Trophoblast cell (in vitro differentiated cells and primary cell): ENCODE measurements at regions not wholly inside any gene's neighbourhood (a gene's known extent, or its start where the extent isn't known, plus 50 kb on each side); places are given as distances from the start of the nearest gene placed in this dataset.

Experiments used
- DNase-seq, 2 donors: peaks; one replicate each; pipeline ENCODE4 v3.0.0-alpha.2; 2016
- H2AFZ ChIP-seq: 2 replicates; pipeline ENCODE4 v1.6.1; 2013; ENCODE audit warnings: low read length, moderate library complexity, mild to moderate bottlenecking; ENCODE audit not compliant: insufficient read depth, poor library complexity
- H2AK5ac ChIP-seq: 2 replicates; pipeline ENCODE4 v1.6.1; 2013; ENCODE audit warnings: mild to moderate bottlenecking, low read length
- H2BK120ac ChIP-seq: 2 replicates; pipeline ENCODE4 v1.6.1; 2013; ENCODE audit warnings: low read length, mild to moderate bottlenecking, moderate library complexity; ENCODE audit not compliant: insufficient read depth, poor library complexity
- H2BK12ac ChIP-seq: 2 replicates; pipeline ENCODE4 v1.6.1; 2013; ENCODE audit warnings: mild to moderate bottlenecking, low read length, moderate library complexity
- H2BK5ac ChIP-seq: 2 replicates; pipeline ENCODE4 v1.6.1; 2013; ENCODE audit warnings: low read length, low read depth, moderate library complexity, mild to moderate bottlenecking; ENCODE audit not compliant: poor library complexity
- H3K14ac ChIP-seq: 2 replicates; pipeline ENCODE4 v1.6.1; 2013; ENCODE audit warnings: mild to moderate bottlenecking, low read length
- H3K18ac ChIP-seq: 2 replicates; pipeline ENCODE4 v1.6.1; 2013; ENCODE audit warnings: mild to moderate bottlenecking, low read length
- H3K23ac ChIP-seq: 2 replicates; pipeline ENCODE4 v1.6.1; 2013; ENCODE audit warnings: low read length
- H3K27ac ChIP-seq: 2 replicates; pipeline ENCODE4 v1.5.1; 2013; ENCODE audit warnings: low read depth, mild to moderate bottlenecking, inconsistent platforms, low read length, moderate library complexity
- H3K27me3 ChIP-seq: 2 replicates; pipeline ENCODE4 v1.6.1; 2013; ENCODE audit warnings: inconsistent platforms, mild to moderate bottlenecking, low read length, moderate library complexity; ENCODE audit not compliant: insufficient read depth
- H3K36me3 ChIP-seq, 2 experiments: 1 replicate in 1 of 2; 2 replicates in 1 of 2; pipeline ENCODE4 v1.6.1; 2013; ENCODE audit warnings: low read length in 2 of 2, mild to moderate bottlenecking in 2 of 2, moderate library complexity in 1 of 2; ENCODE audit not compliant: insufficient read depth in 2 of 2, control insufficient read depth in 1 of 2
- H3K4ac ChIP-seq: 2 replicates; pipeline ENCODE4 v1.6.1; 2013; ENCODE audit warnings: low read depth, mild to moderate bottlenecking, low read length, moderate library complexity
- H3K4me1 ChIP-seq, 2 experiments: 1 replicate in 1 of 2; 2 replicates in 1 of 2; pipeline ENCODE4 v1.6.1; 2013; ENCODE audit warnings: low read length in 2 of 2, mild to moderate bottlenecking in 2 of 2, moderate library complexity in 1 of 2; ENCODE audit not compliant: insufficient read depth in 2 of 2, control insufficient read depth in 1 of 2
- H3K4me2 ChIP-seq: 2 replicates; pipeline ENCODE4 v1.6.1; 2013; ENCODE audit warnings: inconsistent platforms, mild to moderate bottlenecking, low read length, moderate library complexity
- H3K4me3 ChIP-seq: 2 replicates; pipeline ENCODE4 v1.5.1; 2013; ENCODE audit warnings: mild to moderate bottlenecking, low read depth, low read length, inconsistent platforms
- H3K79me1 ChIP-seq: one replicate; pipeline ENCODE4 v1.6.1; 2013; ENCODE audit warnings: low read length
- H3K79me2 ChIP-seq: 2 replicates; pipeline ENCODE4 v1.6.1; 2013; ENCODE audit warnings: low read length, mild to moderate bottlenecking; ENCODE audit not compliant: control insufficient read depth, insufficient read depth, poor library complexity
- H3K9ac ChIP-seq: 2 replicates; pipeline ENCODE4 v1.6.1; 2013; ENCODE audit warnings: mild to moderate bottlenecking, low read length
- H3K9me3 ChIP-seq: 2 replicates; pipeline ENCODE4 v1.6.1; 2013; ENCODE audit warnings: low read depth, mild to moderate bottlenecking, control low read depth, inconsistent platforms, low read length; ENCODE audit not compliant: insufficient read depth
- H4K12ac ChIP-seq: 2 replicates; pipeline ENCODE4 v1.6.1; 2013; ENCODE audit warnings: low read depth, mild to moderate bottlenecking, low read length, moderate library complexity
- H4K8ac ChIP-seq: 2 replicates; pipeline ENCODE4 v1.6.1; 2013; ENCODE audit warnings: low read depth, mild to moderate bottlenecking, low read length, moderate library complexity
- H4K91ac ChIP-seq: one replicate; pipeline ENCODE4 v1.6.1; 2013; ENCODE audit warnings: low read depth, mild to moderate bottlenecking, low read length, moderate library complexity
- WGBS: extraction: QIAGEN DNeasy Blood & Tissue Kit; methylation state at CpG from one replicate; pipeline ENCODE4 v1.1.7; 2013; ENCODE audit warnings: missing lambda C conversion rate; ENCODE audit not compliant: insufficient read length, insufficient coverage; ENCODE audit errors: extremely low coverage; 5-methylcytosine and 5-hydroxymethylcytosine counted together

- no peak overlapping the region for H2BK120ac ChIP-seq
- no peak overlapping the region for H2BK5ac ChIP-seq
- no peak overlapping the region for H2BK12ac ChIP-seq
- no peaks in the 10 kb centered on the region for H3K4me1 ChIP-seq
- H3K79me1 ChIP-seq: no peaks in the 10 kb centered on the region
- no peaks in the 10 kb centered on the region for H3K9me3 ChIP-seq
- no CpG with 5 or more reads among the region's 2 CpGs for WGBS
- H3K18ac ChIP-seq: no peak overlapping the region
- H3K27me3 ChIP-seq: no peaks in the 10 kb centered on the region
- H3K14ac ChIP-seq: no peak overlapping the region
- H3K9ac ChIP-seq: no peak overlapping the region
- no peak overlapping the region for H3K23ac ChIP-seq
- no peak overlapping the region for H4K8ac ChIP-seq
- no peak overlapping the region for H4K12ac ChIP-seq
- H3K4ac ChIP-seq: no peak overlapping the region
- no peaks in the 10 kb centered on the region for H3K36me3 ChIP-seq
- H4K91ac ChIP-seq: no peak overlapping the region
- H3K4me2 ChIP-seq: no peak overlapping the region
- H3K4me3 ChIP-seq: no peak overlapping the region
- no peak for DNase-seq
- no peak overlapping the region for H3K27ac ChIP-seq
- H3K79me2 ChIP-seq: no peaks in the 10 kb centered on the region
- no peak overlapping the region for H2AK5ac ChIP-seq
- H2AFZ ChIP-seq: no peak overlapping the region
Measured at GRCh38 chr1:239016337-239016736, 370.0 kb upstream of the CHRM3 start.

GRCh38 chr1:239011382-239011781 is 375.0 kb upstream of the CHRM3 start:
- Histone ChIP-seq H3K9me3 (no peaks in the 10 kb centered on the region), H3K27me3 (no peaks in the 10 kb centered on the region), H3K79me2 (no peaks in the 10 kb centered on the region), H4K91ac (no peak overlapping the region), H2BK12ac (no peak overlapping the region), H3K23ac (no peak overlapping the region), H3K36me3 (no peaks in the 10 kb centered on the region), H3K4me3 (no peak overlapping the region), H4K12ac (no peak overlapping the region), H2AFZ (no peak overlapping the region), H4K8ac (no peak overlapping the region), H2BK5ac (no peak overlapping the region), H3K27ac (no peak overlapping the region), H3K79me1 (no peaks in the 10 kb centered on the region), H3K14ac (no peak overlapping the region), H3K4me1 (no peaks in the 10 kb centered on the region), H3K18ac (no peak overlapping the region), H3K4me2 (no peak overlapping the region), H3K4ac (no peak overlapping the region), H3K9ac (no peak overlapping the region), H2AK5ac (no peak overlapping the region), H2BK120ac (no peak overlapping the region)
- no CpG with 5 or more reads among the region's 1 CpG for WGBS
- no peak for DNase-seq

GRCh38 chr1:239008568-239008967 is 377.8 kb upstream of the CHRM3 start:
- Histone ChIP-seq H3K23ac (no peak overlapping the region), H3K9me3 (no peaks in the 10 kb centered on the region), H3K18ac (no peak overlapping the region), H3K14ac (no peak overlapping the region), H2BK12ac (no peak overlapping the region), H3K36me3 (no peaks in the 10 kb centered on the region), H2BK5ac (no peak overlapping the region), H4K91ac (no peak overlapping the region), H3K79me1 (no peaks in the 10 kb centered on the region), H3K4me2 (no peak overlapping the region), H3K4me3 (no peak overlapping the region), H3K27me3 (no peaks in the 10 kb centered on the region), H3K4ac (no peak overlapping the region), H3K27ac (no peak overlapping the region), H3K4me1 (no peaks in the 10 kb centered on the region), H4K12ac (no peak overlapping the region), H2BK120ac (no peak overlapping the region), H3K9ac (no peak overlapping the region), H4K8ac (no peak overlapping the region), H2AFZ (no peak overlapping the region), H3K79me2 (no peaks in the 10 kb centered on the region), H2AK5ac (no peak overlapping the region)
- no peak for DNase-seq

GRCh38 chr1:239006276-239006675 is 380.1 kb upstream of the CHRM3 start:
- H2BK5ac ChIP-seq: no peak overlapping the region
- H3K4me3 ChIP-seq: no peak overlapping the region
- H3K27ac ChIP-seq: no peak overlapping the region
- no peak overlapping the region for H3K23ac ChIP-seq
- no peak overlapping the region for H3K18ac ChIP-seq
- no peak overlapping the region for H2AK5ac ChIP-seq
- H3K79me2 ChIP-seq: no peaks in the 10 kb centered on the region
- no peak overlapping the region for H3K9ac ChIP-seq
- H4K91ac ChIP-seq: no peak overlapping the region
- no peaks in the 10 kb centered on the region for H3K9me3 ChIP-seq
- no peaks in the 10 kb centered on the region for H3K4me1 ChIP-seq
- no peak overlapping the region for H3K4me2 ChIP-seq
- H2BK120ac ChIP-seq: no peak overlapping the region
- no peak overlapping the region for H4K8ac ChIP-seq
- no peaks in the 10 kb centered on the region for H3K36me3 ChIP-seq
- no peaks in the 10 kb centered on the region for H3K79me1 ChIP-seq
- no peak overlapping the region for H4K12ac ChIP-seq
- H3K27me3 ChIP-seq: no peaks in the 10 kb centered on the region
- no peak overlapping the region for H3K4ac ChIP-seq
- WGBS: no CpG with 5 or more reads among the region's 4 CpGs
- no peak overlapping the region for H3K14ac ChIP-seq
- no peak overlapping the region for H2AFZ ChIP-seq
- DNase-seq: no peak
- H2BK12ac ChIP-seq: no peak overlapping the region

- Histone ChIP-seq H3K36me3 (no peaks in the 10 kb centered on the region), H3K79me2 (no peaks in the 10 kb centered on the region)
- no CpG with 5 or more reads among the region's 4 CpGs for WGBS
Measured at GRCh38 chr1:238999944-239000343, 386.4 kb upstream of the CHRM3 start.

More at GRCh38 chr1:238999944-239000343, 386.4 kb upstream of the CHRM3 start:
- Histone ChIP-seq H4K8ac (no peak overlapping the region), H2BK12ac (no peak overlapping the region), H3K27ac (no peak overlapping the region), H4K91ac (no peak overlapping the region), H3K4me1 (no peaks in the 10 kb centered on the region), H3K9ac (no peak overlapping the region), H3K18ac (no peak overlapping the region), H2BK120ac (no peak overlapping the region), H3K4ac (no peak overlapping the region), H3K4me3 (no peak overlapping the region), H3K9me3 (no peaks in the 10 kb centered on the region), H3K23ac (no peak overlapping the region), H3K14ac (no peak overlapping the region), H3K4me2 (no peak overlapping the region), H2AK5ac (no peak overlapping the region), H3K27me3 (no peaks in the 10 kb centered on the region), H3K79me1 (no peaks in the 10 kb centered on the region), H2BK5ac (no peak overlapping the region), H2AFZ (no peak overlapping the region), H4K12ac (no peak overlapping the region)
- DNase-seq: no peak
